ENCODE measurements at regions not wholly inside any gene's neighbourhood (a gene's known extent, or its start where the extent isn't known, plus 50 kb on each side); places are given as distances from the start of the nearest gene placed in this dataset.

- Histone ChIP-seq H3K79me2 (ENCODE audit: insufficient read depth, low read length) (no peaks in the 10 kb centered on the region), H3K9ac (ENCODE audit: low read length) (no peak overlapping the region), H3K4me3 (ENCODE audit: insufficient read depth, low read depth, low read length) (no peak overlapping the region), H3K9me3 (ENCODE audit: insufficient read depth, low read depth, low read length) (no peaks in the 10 kb centered on the region), H3K27me3 (ENCODE audit: insufficient read depth, low read length) (no peaks in the 10 kb centered on the region), H3K4me2 (ENCODE audit: low read length) (no peak overlapping the region), H3K36me3 (ENCODE audit: insufficient read depth, low read length) (no peaks in the 10 kb centered on the region), H4K20me1 (ENCODE audit: insufficient read depth, low read length) (no peaks in the 10 kb centered on the region), H3K27ac (ENCODE audit: low read depth, low read length) (no peak overlapping the region), H3K4me1 (ENCODE audit: insufficient read depth, low read length) (peaks cover 20% of the 10 kb centered on the region), H2AFZ (ENCODE audit: low read depth, low read length) (no peak overlapping the region)
- Mint-ChIP-seq H3K9me3 (ENCODE audit: unreplicated experiment) (no peaks in the 10 kb centered on the region), H3K36me3 (ENCODE audit: low read depth, unreplicated experiment) (no peaks in the 10 kb centered on the region), H3K27me3 (ENCODE audit: low read depth, unreplicated experiment) (no peaks in the 10 kb centered on the region), H3K27ac (ENCODE audit: unreplicated experiment) (no peak overlapping the region), H3K4me1 (ENCODE audit: low read depth, unreplicated experiment) (peaks cover 14% of the 10 kb centered on the region), H3K4me3 (ENCODE audit: unreplicated experiment) (no peak overlapping the region)
- no peak for DNase-seq (ENCODE audit: low read depth)
- TF ChIP-seq CTCF (IDR thresholded peaks at IDR 0.05; ENCODE audit: insufficient read depth, low read depth, low read length) (no peak), EZH2 (IDR thresholded peaks at IDR 0.05; ENCODE audit: insufficient read depth, low read length) (no peak)
- FAIRE-seq, result peak; percentile 17
Observed at GRCh38 chr3:169029674-169030285, 633.7 kb downstream of the MECOM start.

- H3K4me3 ChIP-seq (ENCODE audit: insufficient read depth, low read depth, low read length), result no peak overlapping the region
- H3K4me3 Mint-ChIP-seq (ENCODE audit: unreplicated experiment), result no peak overlapping the region
- DNase-seq (ENCODE audit: low read depth), result peak; percentile 34
- H3K36me3 Mint-ChIP-seq (ENCODE audit: low read depth, unreplicated experiment), result no peaks in the 10 kb centered on the region
- H3K27me3 Mint-ChIP-seq (ENCODE audit: low read depth, unreplicated experiment), result no peaks in the 10 kb centered on the region
- H3K9me3 ChIP-seq (ENCODE audit: insufficient read depth, low read depth, low read length), result no peaks in the 10 kb centered on the region
- peaks cover 20% of the 10 kb centered on the region for H3K4me1 ChIP-seq (ENCODE audit: insufficient read depth, low read length)
- no peaks in the 10 kb centered on the region for H3K9me3 Mint-ChIP-seq (ENCODE audit: unreplicated experiment)
- no peak overlapping the region for H2AFZ ChIP-seq (ENCODE audit: low read depth, low read length)
- peak; percentile 49 for FAIRE-seq
- no peak overlapping the region for H3K9ac ChIP-seq (ENCODE audit: low read length)
- no peak overlapping the region for H3K27ac Mint-ChIP-seq (ENCODE audit: unreplicated experiment)
- H3K79me2 ChIP-seq (ENCODE audit: insufficient read depth, low read length), result no peaks in the 10 kb centered on the region
- H3K27ac ChIP-seq (ENCODE audit: low read depth, low read length), result peak overlapping the region; percentile 31
- H3K27me3 ChIP-seq (ENCODE audit: insufficient read depth, low read length), result no peaks in the 10 kb centered on the region
- H3K4me2 ChIP-seq (ENCODE audit: low read length), result peak overlapping the region; percentile 19
- H4K20me1 ChIP-seq (ENCODE audit: insufficient read depth, low read length), result no peaks in the 10 kb centered on the region
- no peak for TF ChIP-seq EZH2 (IDR thresholded peaks at IDR 0.05; ENCODE audit: insufficient read depth, low read length)
- no peak for TF ChIP-seq CTCF (IDR thresholded peaks at IDR 0.05; ENCODE audit: insufficient read depth, low read depth, low read length)
- H3K4me1 Mint-ChIP-seq (ENCODE audit: low read depth, unreplicated experiment), result peaks cover 6% of the 10 kb centered on the region
- H3K36me3 ChIP-seq (ENCODE audit: insufficient read depth, low read length), result no peaks in the 10 kb centered on the region
Observed at GRCh38 chr3:169028716-169029115, 634.8 kb downstream of the MECOM start.

GRCh38 chr3:169026543-169027182 lies 636.8 kb downstream of the MECOM start:
- Mint-ChIP-seq H3K27me3 (ENCODE audit: low read depth, unreplicated experiment) (no peaks in the 10 kb centered on the region), H3K36me3 (ENCODE audit: low read depth, unreplicated experiment) (no peaks in the 10 kb centered on the region), H3K4me1 (ENCODE audit: low read depth, unreplicated experiment) (peaks cover 6% of the 10 kb centered on the region), H3K27ac (ENCODE audit: unreplicated experiment) (no peak overlapping the region), H3K4me3 (ENCODE audit: unreplicated experiment) (no peak overlapping the region), H3K9me3 (ENCODE audit: unreplicated experiment) (no peaks in the 10 kb centered on the region)
- DNase-seq (ENCODE audit: low read depth) (peak; percentile 96), FAIRE-seq (peak; percentile 98)
- Histone ChIP-seq H3K4me1 (ENCODE audit: insufficient read depth, low read length) (peaks cover 20% of the 10 kb centered on the region), H3K4me2 (ENCODE audit: low read length) (peak overlapping the region; percentile 84), H3K27me3 (ENCODE audit: insufficient read depth, low read length) (no peaks in the 10 kb centered on the region), H3K79me2 (ENCODE audit: insufficient read depth, low read length) (no peaks in the 10 kb centered on the region), H3K9me3 (ENCODE audit: insufficient read depth, low read depth, low read length) (no peaks in the 10 kb centered on the region), H3K4me3 (ENCODE audit: insufficient read depth, low read depth, low read length) (peak overlapping the region; percentile 41), H3K27ac (ENCODE audit: low read depth, low read length) (peak overlapping the region; percentile 84), H3K36me3 (ENCODE audit: insufficient read depth, low read length) (no peaks in the 10 kb centered on the region), H4K20me1 (ENCODE audit: insufficient read depth, low read length) (no peaks in the 10 kb centered on the region), H3K9ac (ENCODE audit: low read length) (peak overlapping the region; percentile 69), H2AFZ (ENCODE audit: low read depth, low read length) (no peak overlapping the region)
- TF ChIP-seq EZH2 (IDR thresholded peaks at IDR 0.05; ENCODE audit: insufficient read depth, low read length) (no peak), CTCF (IDR thresholded peaks at IDR 0.05; ENCODE audit: insufficient read depth, low read depth, low read length) (no peak)
